ENCODE measurements at regions not wholly inside any gene's neighbourhood (a gene's known extent, or its start where the extent isn't known, plus 50 kb on each side); places are given as distances from the start of the nearest gene placed in this dataset.
"Not testable (repeated sequence)": the region's sequence is repeated elsewhere in the genome, so short reads cannot be mapped to it uniquely, and the experiment has no call there.

DNA sequence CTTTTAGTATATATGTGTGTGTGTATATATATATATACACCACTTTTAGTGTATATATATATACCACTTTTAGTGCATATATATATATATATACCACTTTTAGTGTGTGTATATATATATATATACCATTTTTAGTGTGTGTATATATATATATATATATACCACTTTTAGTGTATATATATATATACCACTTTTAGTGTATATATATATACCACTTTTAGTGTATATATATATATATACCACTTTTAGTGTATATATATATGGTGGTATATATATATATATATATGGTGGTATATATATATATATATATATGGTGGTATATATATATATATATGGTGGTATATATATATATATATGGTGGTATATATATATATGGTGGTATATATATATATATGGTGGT, 79.5 kb upstream of the ANK3 start:
- TF ChIP-seq, protein P1, sequence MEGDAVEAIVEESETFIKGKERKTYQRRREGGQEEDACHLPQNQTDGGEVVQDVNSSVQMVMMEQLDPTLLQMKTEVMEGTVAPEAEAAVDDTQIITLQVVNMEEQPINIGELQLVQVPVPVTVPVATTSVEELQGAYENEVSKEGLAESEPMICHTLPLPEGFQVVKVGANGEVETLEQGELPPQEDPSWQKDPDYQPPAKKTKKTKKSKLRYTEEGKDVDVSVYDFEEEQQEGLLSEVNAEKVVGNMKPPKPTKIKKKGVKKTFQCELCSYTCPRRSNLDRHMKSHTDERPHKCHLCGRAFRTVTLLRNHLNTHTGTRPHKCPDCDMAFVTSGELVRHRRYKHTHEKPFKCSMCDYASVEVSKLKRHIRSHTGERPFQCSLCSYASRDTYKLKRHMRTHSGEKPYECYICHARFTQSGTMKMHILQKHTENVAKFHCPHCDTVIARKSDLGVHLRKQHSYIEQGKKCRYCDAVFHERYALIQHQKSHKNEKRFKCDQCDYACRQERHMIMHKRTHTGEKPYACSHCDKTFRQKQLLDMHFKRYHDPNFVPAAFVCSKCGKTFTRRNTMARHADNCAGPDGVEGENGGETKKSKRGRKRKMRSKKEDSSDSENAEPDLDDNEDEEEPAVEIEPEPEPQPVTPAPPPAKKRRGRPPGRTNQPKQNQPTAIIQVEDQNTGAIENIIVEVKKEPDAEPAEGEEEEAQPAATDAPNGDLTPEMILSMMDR (IDR thresholded peaks at IDR 0.05; ENCODE audit: borderline replicate concordance, extremely low read depth, low read length, poor library complexity, severe bottlenecking): not testable (repeated sequence)
- not testable (repeated sequence) for TF ChIP-seq EZH2 (IDR thresholded peaks at IDR 0.05; ENCODE audit: borderline replicate concordance, low read depth, low read length, severe bottlenecking)

Data from DND-41 (cell line).